ENCODE measurements at regions not wholly inside any gene's neighbourhood (a gene's known extent, or its start where the extent isn't known, plus 50 kb on each side); places are given as distances from the start of the nearest gene placed in this dataset.

- DNase-seq (ENCODE audit: low spot score) = no peak
Observed at GRCh38 chr2:238985041-238985729, 137.3 kb downstream of the TWIST2 start.

GRCh38 chr2:238985931-238986446 is 138.1 kb downstream of the TWIST2 start:
- DNase-seq (ENCODE audit: low spot score) = no peak

GRCh38 chr2:238986491-238987351 is 138.8 kb downstream of the TWIST2 start:
- DNase-seq (ENCODE audit: low spot score) = no peak

- no peak for DNase-seq (ENCODE audit: low spot score)
Observed at GRCh38 chr2:238987352-238987981, 139.6 kb downstream of the TWIST2 start.

- no peak for DNase-seq (ENCODE audit: low spot score)
Observed at GRCh38 chr2:238988105-238988504, 140.2 kb downstream of the TWIST2 start.

GRCh38 chr2:238988752-238989151 is 140.9 kb downstream of the TWIST2 start:
- DNase-seq (ENCODE audit: low spot score) = no peak

- DNase-seq (ENCODE audit: low spot score) = no peak
Observed at GRCh38 chr2:238989484-238989883, 141.6 kb downstream of the TWIST2 start.

GRCh38 chr2:238994432-238994831 is 146.5 kb downstream of the TWIST2 start:
- no peak for DNase-seq (ENCODE audit: low spot score)

GRCh38 chr2:238994876-238995275 is 147.0 kb downstream of the TWIST2 start:
- no peak for DNase-seq (ENCODE audit: low spot score)

GRCh38 chr2:238995634-238996033 is 147.7 kb downstream of the TWIST2 start:
- DNase-seq (ENCODE audit: low spot score) = no peak

- DNase-seq (ENCODE audit: low spot score) = no peak
Observed at GRCh38 chr2:238996331-238997136, 148.6 kb downstream of the TWIST2 start.

- DNase-seq (ENCODE audit: low spot score) = no peak
Observed at GRCh38 chr2:238997137-238997390, 149.2 kb downstream of the TWIST2 start.

GRCh38 chr2:238997684-238998083 is 149.8 kb downstream of the TWIST2 start:
- DNase-seq (ENCODE audit: low spot score) = no peak
